H1 (cell line): ENCODE measurements at regions not wholly inside any gene's neighbourhood (a gene's known extent, or its start where the extent isn't known, plus 50 kb on each side); places are given as distances from the start of the nearest gene placed in this dataset.
A peak's percentile ranks its signal among the peaks of the same experiment; 100 is the strongest.

Source experiments
- CTCF ChIA-PET: fragments of 300-600 bp; sonication (Branson Sonifier 250); formaldehyde crosslinking; loops from one replicate; lab custom pipeline; 2021; ENCODE audit not compliant: partially characterized antibody; lab: Charles Lee
- POLR2A ChIA-PET: fragments of 300-600 bp; sonication (Branson Sonifier 250); formaldehyde crosslinking; loops from one replicate; lab custom pipeline; 2021; ENCODE audit warnings: inconsistent platforms; ENCODE audit not compliant: partially characterized antibody; lab: Charles Lee
- DNase-seq, 2 experiments: peaks; one replicate each; pipeline versions ENCODE4 v3.0.0 to v3.0.0-alpha.2; 2010 to 2022; ENCODE audit warnings: low spot score in 2 of 2, low read depth in 1 of 2, mixed read lengths in 1 of 2
- FAIRE-seq: peaks from 2 replicates; lab custom pipeline; 2011; peaks lifted over from hg19 to GRCh38; lab: Jason Lieb, UNC
- H2AFZ ChIP-seq: 2 replicates; pipeline ENCODE4 v1.8.1; 2012; ENCODE audit warnings: low read length, inconsistent platforms
- H2AK5ac ChIP-seq: 2 replicates; pipeline ENCODE4 v1.6.1; 2013; ENCODE audit warnings: low read depth, low read length
- H2BK120ac ChIP-seq: replicated peaks from 2 replicates; pipeline ENCODE3; 2013; ENCODE audit warnings: low read depth, low read length, inconsistent platforms
- H2BK12ac ChIP-seq: 2 replicates; pipeline ENCODE4 v1.6.1; 2013; ENCODE audit warnings: low read depth, low read length
- H2BK15ac ChIP-seq: 2 replicates; pipeline ENCODE4 v1.6.1; 2013; ENCODE audit warnings: low read length
- H2BK20ac ChIP-seq: 2 replicates; pipeline ENCODE4 v1.6.1; 2013; ENCODE audit warnings: low read length
- H2BK5ac ChIP-seq: 2 replicates; pipeline ENCODE4 v1.6.1; 2013; ENCODE audit warnings: low read depth, low read length
- H3K14ac ChIP-seq: 2 replicates; pipeline ENCODE4 v1.6.1; 2013; ENCODE audit warnings: inconsistent platforms; ENCODE audit not compliant: insufficient read length
- H3K18ac ChIP-seq: 2 replicates; pipeline ENCODE4 v1.6.1; 2013; ENCODE audit warnings: low read length; ENCODE audit errors: extremely low read depth
- H3K23ac ChIP-seq: 2 replicates; pipeline ENCODE4 v1.6.1; 2013; ENCODE audit warnings: inconsistent platforms; ENCODE audit not compliant: insufficient read length
- H3K23me2 ChIP-seq: 2 replicates; pipeline ENCODE4 v1.6.1; 2013; ENCODE audit warnings: low read depth, low read length
- H3K27ac ChIP-seq: 2 replicates; pipeline ENCODE4 v1.6.1; 2011; ENCODE audit warnings: low read depth, low read length, inconsistent platforms
- H3K27me3 ChIP-seq, 4 experiments: replicated peaks in 1 of 4; 1 replicate in 1 of 4; 2 replicates in 3 of 4; pipeline versions ENCODE4 v1.6.1 to v1.8.1; 2011 to 2013; ENCODE audit warnings: low read length in 3 of 4, mild to moderate bottlenecking in 3 of 4, inconsistent platforms in 2 of 4, mixed read lengths in 2 of 4, moderate library complexity in 1 of 4; ENCODE audit not compliant: control insufficient read depth in 3 of 4, insufficient read depth in 3 of 4; ENCODE audit errors: extremely low read depth in 1 of 4
- H3K36me3 ChIP-seq, 4 experiments: 2 replicates each; pipeline versions ENCODE4 v1.6.1 to v1.8.1; 2011 to 2013; ENCODE audit warnings: mild to moderate bottlenecking in 4 of 4, low read length in 3 of 4, moderate library complexity in 2 of 4, control low read depth in 1 of 4, inconsistent platforms in 1 of 4; ENCODE audit not compliant: insufficient read depth in 4 of 4, control insufficient read depth in 2 of 4
- H3K4ac ChIP-seq: replicated peaks from 2 replicates; pipeline ENCODE3; 2013; ENCODE audit warnings: low read length, low read depth, mixed read lengths, inconsistent platforms; ENCODE audit not compliant: insufficient read length
- H3K4me1 ChIP-seq, 4 experiments: replicated peaks in 1 of 4; 1 replicate in 1 of 4; 2 replicates in 3 of 4; pipeline versions ENCODE4 v1.6.1 to v1.8.1; 2011 to 2013; ENCODE audit warnings: low read length in 3 of 4, inconsistent platforms in 2 of 4, mixed read lengths in 1 of 4; ENCODE audit not compliant: insufficient read depth in 4 of 4, control insufficient read depth in 3 of 4
- H3K4me2 ChIP-seq, 2 experiments: 2 replicates each; pipeline versions ENCODE4 v1.6.1 to v1.8.1; 2011 to 2013; ENCODE audit warnings: low read depth in 2 of 2, low read length in 2 of 2, control low read depth in 1 of 2, inconsistent platforms in 1 of 2, mild to moderate bottlenecking in 1 of 2; ENCODE audit not compliant: insufficient read depth in 1 of 2
- H3K4me3 ChIP-seq, 4 experiments: fragments of 200-600, 300-600 bp in 1 of 4; sonication (generic), shearing (Covaris generic), sonication (Bioruptor Twin) in 1 of 4; 2 replicates each; pipeline versions ENCODE4 v1.5.1 to v1.8.1; 2011 to 2016; ENCODE audit warnings: low read length in 4 of 4, low read depth in 3 of 4, control low read depth in 2 of 4, inconsistent platforms in 2 of 4, mild to moderate bottlenecking in 2 of 4, mixed read lengths in 1 of 4, moderate library complexity in 1 of 4; ENCODE audit not compliant: insufficient read depth in 2 of 4; ENCODE audit errors: extremely low read depth in 1 of 4
- H3K56ac ChIP-seq: replicated peaks from 2 replicates; pipeline ENCODE3; 2013; ENCODE audit warnings: low read depth, mild to moderate bottlenecking, mixed read lengths, low read length, inconsistent platforms; ENCODE audit not compliant: insufficient read length
- H3K79me1 ChIP-seq: 2 replicates; pipeline ENCODE4 v1.6.1; 2013; ENCODE audit warnings: low read depth, low read length, control low read depth
- H3K79me2 ChIP-seq, 2 experiments: 2 replicates each; pipeline versions ENCODE4 v1.6.1 to v1.8.1; 2012 to 2013; ENCODE audit warnings: low read length in 2 of 2, mild to moderate bottlenecking in 2 of 2, inconsistent platforms in 1 of 2; ENCODE audit not compliant: insufficient read depth in 2 of 2, control insufficient read depth in 1 of 2
- H3K9ac ChIP-seq, 4 experiments: replicated peaks in 1 of 4; 1 replicate in 1 of 4; 2 replicates in 3 of 4; pipeline versions ENCODE4 v1.6.1 to v1.8.1; 2011 to 2013; ENCODE audit warnings: low read depth in 3 of 4, low read length in 3 of 4, control low read depth in 2 of 4, mild to moderate bottlenecking in 2 of 4, moderate library complexity in 2 of 4, inconsistent platforms in 1 of 4; ENCODE audit errors: extremely low read depth in 1 of 4
- H3K9me3 ChIP-seq, 2 experiments: 2 replicates each; pipeline versions ENCODE4 v1.6.1 to v1.8.1; 2012 to 2013; ENCODE audit warnings: mild to moderate bottlenecking in 2 of 2, moderate library complexity in 2 of 2, control low read depth in 1 of 2, inconsistent platforms in 1 of 2, low read depth in 1 of 2, low read length in 1 of 2, mixed read lengths in 1 of 2; ENCODE audit not compliant: insufficient read depth in 2 of 2
- H4K20me1 ChIP-seq, 2 experiments: replicated peaks in 1 of 2; 2 replicates each; pipeline versions ENCODE3 to v1.8.1; 2011 to 2013; ENCODE audit warnings: inconsistent platforms in 2 of 2, low read length in 2 of 2, mild to moderate bottlenecking in 1 of 2; ENCODE audit not compliant: insufficient read depth in 2 of 2, control insufficient read depth in 1 of 2
- H4K5ac ChIP-seq: 2 replicates; pipeline ENCODE4 v1.6.1; 2013; ENCODE audit warnings: low read length, low read depth, mixed read lengths, inconsistent platforms; ENCODE audit not compliant: insufficient read length
- H4K8ac ChIP-seq: 2 replicates; pipeline ENCODE4 v1.8.0; 2013; ENCODE audit warnings: mild to moderate bottlenecking, moderate library complexity, low read length, inconsistent platforms; ENCODE audit not compliant: insufficient read depth; ENCODE audit errors: extremely low read depth
- H4K91ac ChIP-seq: replicated peaks from 2 replicates; pipeline ENCODE3; 2013; ENCODE audit warnings: low read length, mixed read lengths, inconsistent platforms; ENCODE audit not compliant: insufficient read length
- ASH2L ChIP-seq: fragments of 200-600, 300-600 bp; sonication (generic); IDR thresholded peaks from one replicate; pipeline ENCODE4 v1.7.1; 2017; ENCODE audit warnings: low read length
- BCL11A ChIP-seq, 2 experiments: IDR thresholded peaks; one replicate each; pipeline ENCODE4 v1.6.1; 2011; ENCODE audit warnings: low read depth in 2 of 2, low read length in 2 of 2, mild to moderate bottlenecking in 2 of 2
- BRCA1 ChIP-seq: IDR thresholded peaks from 2 replicates; pipeline ENCODE4 v1.6.1; 2012; ENCODE audit warnings: low read depth, low read length, improper control_type of control experiment
- CEBPB ChIP-seq: IDR thresholded peaks from 2 replicates; pipeline ENCODE4 v1.6.1; 2012; ENCODE audit warnings: low read depth, low read length
- CHD1 ChIP-seq: IDR thresholded peaks from 2 replicates; pipeline ENCODE4 v1.6.1; 2012; ENCODE audit warnings: low read depth, low read length, improper control_type of control experiment
- CREB1 ChIP-seq: IDR thresholded peaks from 2 replicates; pipeline ENCODE4 v1.6.1; 2012; ENCODE audit warnings: inconsistent platforms
- MAFK ChIP-seq: IDR thresholded peaks from 2 replicates; pipeline ENCODE4 v1.6.1; 2012; ENCODE audit warnings: low read depth, mild to moderate bottlenecking, improper control_type of control experiment, low read length
- RBBP5 ChIP-seq: IDR thresholded peaks from 2 replicates; pipeline ENCODE4 v1.7.1; 2012; ENCODE audit warnings: low read depth, mild to moderate bottlenecking, inconsistent platforms, low read length, moderate library complexity, borderline replicate concordance
- SAP30 ChIP-seq: fragments of 300-600 bp; sonication (generic); IDR thresholded peaks from 2 replicates; pipeline ENCODE4 v1.7.1; 2012; ENCODE audit warnings: low read length, moderate library complexity, mild to moderate bottlenecking, inconsistent platforms; ENCODE audit not compliant: insufficient read depth, insufficient replicate concordance
- YY1 ChIP-seq: IDR thresholded peaks from 2 replicates; pipeline ENCODE4 v1.6.1; 2011; ENCODE audit warnings: low read depth, mild to moderate bottlenecking, low read length
- WGBS, 2 experiments: shearing (Covaris generic) in 1 of 2; methylation state at CpG; one replicate each; pipeline versions ENCODE4 v1.1.6 to v1.1.7; 2013 to 2015; ENCODE audit warnings: low lambda C conversion rate in 2 of 2, mixed read lengths in 2 of 2, inconsistent platforms in 1 of 2, low coverage in 1 of 2, missing lambda C conversion rate in 1 of 2; ENCODE audit not compliant: insufficient replicate concordance in 2 of 2, insufficient coverage in 1 of 2, insufficient read length in 1 of 2; ENCODE audit errors: extremely low coverage in 1 of 2, missing lambda C conversion rate in 1 of 2; 5-methylcytosine and 5-hydroxymethylcytosine counted together
- TF ChIP-seq, protein P1 (sequence below), 3 experiments: IDR thresholded peaks; 1 replicate in 2 of 3; 2 replicates in 1 of 3; pipeline versions ENCODE4 v1.5.1 to v1.6.1; 2011; ENCODE audit warnings: low read length in 3 of 3, mild to moderate bottlenecking in 3 of 3, inconsistent platforms in 2 of 3, low read depth in 1 of 3, moderate library complexity in 1 of 3; ENCODE audit not compliant: insufficient read depth in 1 of 3; ENCODE audit errors: control extremely low read depth in 1 of 3

GRCh38 chr11:71370895-71371673 is 77.1 kb downstream of the DHCR7 start:
- H3K14ac ChIP-seq: no peak overlapping the region
- H2AK5ac ChIP-seq: no peak overlapping the region
- no peak overlapping the region for H3K4me3 ChIP-seq
- H3K18ac ChIP-seq: no peak overlapping the region
- H3K56ac ChIP-seq: no peak overlapping the region
- H4K8ac ChIP-seq: no peak overlapping the region
- no peak overlapping the region for H2BK12ac ChIP-seq
- CTCF ChIA-PET: interaction anchor here (0.5 to 7.5 kb wide), 27 partner anchors 10 to 666 kb away, joined by 3 to 64 read pairs (median 4); partner anchors contain the start of gene SHANK2
- no peak overlapping the region for H4K5ac ChIP-seq
- H3K27ac ChIP-seq: no peak overlapping the region
- FAIRE-seq: peak; percentile 24
- no peak overlapping the region for H2AFZ ChIP-seq
- no peak overlapping the region for H2BK15ac ChIP-seq
- H3K36me3 ChIP-seq: no peaks in the 10 kb centered on the region
- H3K4ac ChIP-seq: no peak overlapping the region
- H3K23me2 ChIP-seq: no peaks in the 10 kb centered on the region
- no peak overlapping the region for H3K23ac ChIP-seq
- POLR2A ChIA-PET: no interaction called here
- no peak overlapping the region for H3K9ac ChIP-seq
- H4K91ac ChIP-seq: no peak overlapping the region
- H3K79me2 ChIP-seq: no peaks in the 10 kb centered on the region
- no peaks in the 10 kb centered on the region; a peak in 2 of 7 replicates for H3K27me3 ChIP-seq
- WGBS, 2 experiments: 79% methylated on average over 21 of the region's 21 CpGs; no CpG with 5 or more reads in 1 of the 2 experiments
- no peaks in the 10 kb centered on the region for H3K9me3 ChIP-seq
- peaks cover 0 to 4% (median 3%) of the 10 kb centered on the region in 4 experiments; a peak in 2 of 7 replicates for H3K4me1 ChIP-seq
- H2BK120ac ChIP-seq: no peak overlapping the region
- H4K20me1 ChIP-seq: no peaks in the 10 kb centered on the region
- H3K79me1 ChIP-seq: no peaks in the 10 kb centered on the region
- no peak overlapping the region for H2BK20ac ChIP-seq
- DNase-seq: no peak
- no peak overlapping the region for H2BK5ac ChIP-seq
- no peak overlapping the region for H3K4me2 ChIP-seq
- TF ChIP-seq CHD1: no peak
- TF ChIP-seq BRCA1: no peak
- no peak for TF ChIP-seq RBBP5
- TF ChIP-seq, protein P1, sequence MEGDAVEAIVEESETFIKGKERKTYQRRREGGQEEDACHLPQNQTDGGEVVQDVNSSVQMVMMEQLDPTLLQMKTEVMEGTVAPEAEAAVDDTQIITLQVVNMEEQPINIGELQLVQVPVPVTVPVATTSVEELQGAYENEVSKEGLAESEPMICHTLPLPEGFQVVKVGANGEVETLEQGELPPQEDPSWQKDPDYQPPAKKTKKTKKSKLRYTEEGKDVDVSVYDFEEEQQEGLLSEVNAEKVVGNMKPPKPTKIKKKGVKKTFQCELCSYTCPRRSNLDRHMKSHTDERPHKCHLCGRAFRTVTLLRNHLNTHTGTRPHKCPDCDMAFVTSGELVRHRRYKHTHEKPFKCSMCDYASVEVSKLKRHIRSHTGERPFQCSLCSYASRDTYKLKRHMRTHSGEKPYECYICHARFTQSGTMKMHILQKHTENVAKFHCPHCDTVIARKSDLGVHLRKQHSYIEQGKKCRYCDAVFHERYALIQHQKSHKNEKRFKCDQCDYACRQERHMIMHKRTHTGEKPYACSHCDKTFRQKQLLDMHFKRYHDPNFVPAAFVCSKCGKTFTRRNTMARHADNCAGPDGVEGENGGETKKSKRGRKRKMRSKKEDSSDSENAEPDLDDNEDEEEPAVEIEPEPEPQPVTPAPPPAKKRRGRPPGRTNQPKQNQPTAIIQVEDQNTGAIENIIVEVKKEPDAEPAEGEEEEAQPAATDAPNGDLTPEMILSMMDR (IDR thresholded peaks at IDR 0.05; ENCODE audit: control extremely low read depth in 1 of 3, insufficient read depth in 1 of 3, low read depth in 1 of 3, low read length in 3 of 3): peak; percentile 38 to 66 (median 65)
- TF ChIP-seq YY1: 0 out of 2 replicates have a peak, but pooled peaks have one; percentile 11
- no peak for TF ChIP-seq CREB1
- TF ChIP-seq BCL11A (IDR thresholded peaks at IDR 0.05; ENCODE audit: low read depth in 2 of 2, low read length in 2 of 2): no peak
- no peak for TF ChIP-seq ASH2L
- TF ChIP-seq MAFK: no peak
- no peak for TF ChIP-seq SAP30
- TF ChIP-seq CEBPB: no peak
